H1 (cell line): ENCODE measurements at regions not wholly inside any gene's neighbourhood (a gene's known extent, or its start where the extent isn't known, plus 50 kb on each side); places are given as distances from the start of the nearest gene placed in this dataset.

Experiments
- CHD7 ChIP-seq: fragments of 300-600 bp; sonication (generic); IDR thresholded peaks from 2 replicates; pipeline ENCODE4 v1.7.1; 2012; ENCODE audit warnings: low read length, moderate library complexity, mild to moderate bottlenecking, inconsistent platforms; ENCODE audit not compliant: insufficient replicate concordance
- CREB1 ChIP-seq: IDR thresholded peaks from 2 replicates; pipeline ENCODE4 v1.6.1; 2012; ENCODE audit warnings: inconsistent platforms
- HDAC6 ChIP-seq: IDR thresholded peaks from one replicate; pipeline ENCODE4 v1.7.1; 2012; ENCODE audit warnings: low read depth, mild to moderate bottlenecking, inconsistent platforms, low read length, moderate library complexity
- RBBP5 ChIP-seq: IDR thresholded peaks from 2 replicates; pipeline ENCODE4 v1.7.1; 2012; ENCODE audit warnings: low read depth, mild to moderate bottlenecking, inconsistent platforms, low read length, moderate library complexity, borderline replicate concordance

DNA sequence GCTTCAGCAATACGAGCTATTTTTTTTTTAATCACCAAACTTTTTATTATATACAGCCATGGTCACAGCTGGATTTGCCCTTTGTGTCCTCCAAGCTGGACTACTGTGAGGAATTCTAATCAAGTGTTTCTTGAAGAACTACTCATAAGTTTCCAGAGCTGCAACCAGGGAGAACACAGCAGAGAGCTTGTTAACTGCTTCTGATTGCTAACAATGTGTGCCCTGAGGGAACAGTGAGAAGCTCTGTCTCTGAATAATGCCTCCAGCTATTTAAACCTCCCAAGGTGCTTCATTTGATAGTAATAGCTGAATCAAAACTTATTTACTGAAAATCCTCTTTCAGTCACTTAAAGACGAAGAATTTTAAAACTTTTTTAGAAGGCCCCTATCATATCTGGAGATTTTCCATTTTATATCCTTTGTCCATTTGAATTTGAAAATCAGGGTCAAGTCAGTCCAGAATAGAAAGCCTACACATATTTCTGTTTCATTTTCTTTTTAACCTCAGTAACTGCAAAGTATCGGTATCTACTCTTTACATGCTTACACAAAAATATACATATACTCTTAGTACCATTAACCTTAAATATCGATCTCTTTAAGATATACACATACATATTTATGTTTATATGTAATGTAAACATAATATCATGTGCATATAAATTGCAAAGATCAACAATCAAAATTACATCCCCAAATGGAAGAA is 1024.2 kb downstream of the GRM8 start (continued):
- no peak for TF ChIP-seq CHD7
- no peak for TF ChIP-seq RBBP5
- TF ChIP-seq CREB1: no peak
- no peak for TF ChIP-seq HDAC6
